GM12878 (cell line): ENCODE measurements at regions not wholly inside any gene's neighbourhood (a gene's known extent, or its start where the extent isn't known, plus 50 kb on each side); places are given as distances from the start of the nearest gene placed in this dataset.

Experiments used
- ATAC-seq: fragments of 200-7000 bp; cut with Tn5 transposase; 3 replicates; pipeline ENCODE4 v1.9.1; 2020; ENCODE audit warnings: mild to moderate bottlenecking, moderate library complexity
- BruUV-seq: library from RNA; stranded (reverse); fragments of 400-500 nt; replicated peaks from 2 replicates; lab custom pipeline; 2021; lab: Mats Ljungman, UMichigan
- CTCF ChIA-PET: fragments of 300-600 bp; sonication (Branson Sonifier 250); formaldehyde crosslinking; extraction: SDS; loops from one replicate; lab custom pipeline; 2021; ENCODE audit warnings: inconsistent platforms; lab: Yijun Ruan, JAX
- POLR2A ChIA-PET: fragments of 350-600 bp; formaldehyde crosslinking; extraction: SDS; loops from one replicate; lab custom pipeline; 2021; ENCODE audit warnings: inconsistent platforms; lab: Charles Lee
- RAD21 ChIA-PET: fragments of 300-600 bp; sonication (Branson Sonifier 250); formaldehyde crosslinking; loops from one replicate; lab custom pipeline; 2023; ENCODE audit warnings: antibody characterized with exemption; ENCODE audit not compliant: unreplicated experiment; lab: Charles Lee
- SMC1A ChIA-PET: fragments of 300-600 bp; sonication (Branson Sonifier 250); formaldehyde crosslinking; loops from one replicate; lab custom pipeline; 2023; ENCODE audit not compliant: unreplicated experiment, uncharacterized antibody; lab: Charles Lee
- DNase-seq: peaks from one replicate; pipeline ENCODE4 v3.0.0-alpha.2; 2011; ENCODE audit warnings: low read depth, low spot score
- FAIRE-seq: peaks from 3 replicates; lab custom pipeline; 2011; peaks lifted over from hg19 to GRCh38; lab: Jason Lieb, UNC
- H2AFZ ChIP-seq: 2 replicates; pipeline ENCODE4 v1.6.0; 2011; ENCODE audit warnings: low read depth, low read length, control low read depth; ENCODE audit not compliant: control insufficient read depth
- H3K27ac ChIP-seq: 2 replicates; pipeline ENCODE4 v1.5.1; 2011; ENCODE audit warnings: control low read depth; ENCODE audit not compliant: control insufficient read depth, insufficient read depth
- H3K27me3 ChIP-seq, 2 experiments: replicated peaks in 1 of 2; 2 replicates each; pipeline versions ENCODE4 v1.6.0 to v1.6.1; 2011; ENCODE audit warnings: low read length in 1 of 2; ENCODE audit not compliant: control insufficient read depth in 2 of 2, insufficient read depth in 2 of 2
- H3K36me3 ChIP-seq, 2 experiments: 2 replicates each; pipeline ENCODE4 v1.5.1; 2011; ENCODE audit warnings: low read length in 1 of 2; ENCODE audit not compliant: control insufficient read depth in 2 of 2, insufficient read depth in 2 of 2
- H3K4me1 ChIP-seq: 2 replicates; pipeline ENCODE4 v1.6.1; 2011; ENCODE audit warnings: mild to moderate bottlenecking, low read length, moderate library complexity, mixed read lengths; ENCODE audit not compliant: control insufficient read depth, insufficient read depth
- H3K4me2 ChIP-seq: 2 replicates; pipeline ENCODE4 v1.6.0; 2011; ENCODE audit warnings: control low read depth; ENCODE audit not compliant: control insufficient read depth, insufficient read depth
- H3K4me3 ChIP-seq: fragments of 200-600 bp; sonication (generic); 2 replicates; pipeline ENCODE4 v1.5.1; 2016
- H3K79me2 ChIP-seq: 2 replicates; pipeline ENCODE4 v1.6.0; 2011; ENCODE audit warnings: low read length; ENCODE audit not compliant: control insufficient read depth, insufficient read depth
- H3K9ac ChIP-seq: 2 replicates; pipeline ENCODE4 v1.8.0; 2011; ENCODE audit warnings: low read length, control low read depth, mixed read lengths; ENCODE audit not compliant: control insufficient read depth, insufficient read depth
- H3K9me3 ChIP-seq: replicated peaks from 3 replicates; pipeline ENCODE4 v1.5.1; 2011; ENCODE audit warnings: mild to moderate bottlenecking, low read length; ENCODE audit not compliant: control insufficient read depth, insufficient read depth
- H4K20me1 ChIP-seq: 2 replicates; pipeline ENCODE4 v1.6.0; 2011; ENCODE audit not compliant: control insufficient read depth, insufficient read depth
- ASH2L ChIP-seq: fragments of 300-600, 200-600 bp; sonication (generic); IDR thresholded peaks from 2 replicates; pipeline ENCODE4 v1.6.1; 2017; ENCODE audit warnings: low read depth, mild to moderate bottlenecking, borderline replicate concordance
- EED ChIP-seq: sonication (generic); IDR thresholded peaks from 2 replicates; pipeline ENCODE4 v1.6.1; 2016; ENCODE audit warnings: antibody characterized with exemption, low read depth
- IRF5 ChIP-seq: fragments of 450-650 bp; IDR thresholded peaks from 2 replicates; pipeline ENCODE4 v1.6.1; 2017; ENCODE audit warnings: borderline replicate concordance
- MAX ChIP-seq: IDR thresholded peaks from 2 replicates; pipeline ENCODE4 v1.6.1; 2012; ENCODE audit warnings: low read depth, low read length, improper control_type of control experiment
- MEF2A ChIP-seq: IDR thresholded peaks from 2 replicates; pipeline ENCODE4 v1.6.1; 2011; ENCODE audit warnings: low read depth, mild to moderate bottlenecking, low read length, moderate library complexity; ENCODE audit not compliant: insufficient read depth
- MXI1 ChIP-seq: fragments of 150-350 bp; IDR thresholded peaks from 2 replicates; pipeline ENCODE4 v1.6.1; 2011; ENCODE audit warnings: low read depth, mild to moderate bottlenecking, inconsistent platforms, low read length, improper control_type of control experiment
- NFYB ChIP-seq: IDR thresholded peaks from 2 replicates; pipeline ENCODE4 v1.6.1; 2011; ENCODE audit warnings: low read depth, mild to moderate bottlenecking, low read length, improper control_type of control experiment, moderate library complexity; ENCODE audit not compliant: insufficient read depth
- PAX5 ChIP-seq: IDR thresholded peaks from 2 replicates; pipeline ENCODE4 v1.6.1; 2011; ENCODE audit warnings: low read depth, low read length, borderline replicate concordance
- POU2F2 ChIP-seq: IDR thresholded peaks from 3 replicates; pipeline ENCODE4 v1.6.1; 2011; ENCODE audit warnings: low read depth, mild to moderate bottlenecking, low read length, borderline replicate concordance
- RB1 ChIP-seq: fragments of 450-650 bp; formaldehyde crosslinking; IDR thresholded peaks from 2 replicates; pipeline ENCODE4 v1.6.1; 2017; ENCODE audit warnings: mild to moderate bottlenecking, borderline replicate concordance
- RFX5 ChIP-seq: IDR thresholded peaks from 2 replicates; pipeline ENCODE4 v1.6.1; 2011; ENCODE audit warnings: low read depth, low read length, improper control_type of control experiment
- SIN3A ChIP-seq: IDR thresholded peaks from 2 replicates; pipeline ENCODE4 v1.6.1; 2012; ENCODE audit warnings: low read depth, low read length, improper control_type of control experiment
- SREBF2 ChIP-seq: IDR thresholded peaks from 2 replicates; pipeline ENCODE4 v1.6.1; 2012; ENCODE audit warnings: mild to moderate bottlenecking, low read length
- WGBS: methylation state at CpG from one replicate; pipeline ENCODE4 v1.1.6; 2016; ENCODE audit warnings: low lambda C conversion rate; ENCODE audit not compliant: insufficient replicate concordance, insufficient coverage; ENCODE audit errors: missing lambda C conversion rate; 5-methylcytosine and 5-hydroxymethylcytosine counted together
- in situ Hi-C: fragments of 300-500 bp; cut with MboI; formaldehyde crosslinking; loops from 9 replicates; pipeline ENCODE4 v1.14.3; 2018; ENCODE audit warnings: mixed read lengths
- intact Hi-C: fragments of 100-400 bp; cut with micrococcal nuclease; formaldehyde crosslinking; loops from one replicate; pipeline ENCODE4 v1.14.2; 2022; ENCODE audit not compliant: unreplicated experiment
- TF ChIP-seq, protein P1 (sequence below): fragments of 450-650 bp; IDR thresholded peaks from 2 replicates; pipeline ENCODE4 v1.6.1; 2017; ENCODE audit warnings: mild to moderate bottlenecking, low read depth, inconsistent platforms; ENCODE audit not compliant: poor library complexity, severe bottlenecking

DNA sequence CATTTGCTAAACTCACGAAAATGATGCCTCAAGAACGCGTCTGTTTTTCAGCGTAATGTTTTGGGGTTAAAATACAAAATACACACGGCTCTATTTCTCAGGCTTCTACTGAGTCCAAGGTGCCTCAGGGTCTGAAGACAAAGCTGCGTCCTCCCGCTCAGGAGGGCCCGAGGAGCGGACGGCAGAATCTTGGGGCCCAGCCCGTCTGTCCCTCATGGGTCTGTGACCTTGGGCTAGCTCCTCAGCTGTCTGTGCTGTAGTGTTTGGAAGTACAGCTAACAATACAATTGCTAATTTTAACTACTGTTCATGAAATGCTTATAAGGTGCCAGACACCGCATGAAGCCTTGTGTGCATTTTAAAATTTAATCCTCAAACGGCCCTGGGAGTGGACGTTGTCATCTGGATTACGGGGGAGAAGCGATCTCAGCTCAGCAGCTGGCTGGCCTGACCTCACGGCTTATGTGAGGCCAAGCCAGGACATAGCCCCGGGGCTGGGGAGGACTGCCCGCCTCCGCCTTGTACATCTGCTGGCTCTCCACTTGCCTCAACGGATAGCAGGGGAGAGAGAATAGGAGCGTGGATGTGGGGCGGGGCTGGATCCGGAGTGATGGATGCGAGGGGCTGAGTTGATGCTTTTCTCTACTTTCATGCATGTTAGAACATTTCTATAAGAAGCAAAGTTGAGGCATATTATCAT lies 357.4 kb downstream of the GLRX3 start (continued):
- TF ChIP-seq EED (no peak), ASH2L (no peak), POU2F2 (no peak), MAX (no peak), RFX5 (no peak), PAX5 (no peak)
- TF ChIP-seq, protein P1, sequence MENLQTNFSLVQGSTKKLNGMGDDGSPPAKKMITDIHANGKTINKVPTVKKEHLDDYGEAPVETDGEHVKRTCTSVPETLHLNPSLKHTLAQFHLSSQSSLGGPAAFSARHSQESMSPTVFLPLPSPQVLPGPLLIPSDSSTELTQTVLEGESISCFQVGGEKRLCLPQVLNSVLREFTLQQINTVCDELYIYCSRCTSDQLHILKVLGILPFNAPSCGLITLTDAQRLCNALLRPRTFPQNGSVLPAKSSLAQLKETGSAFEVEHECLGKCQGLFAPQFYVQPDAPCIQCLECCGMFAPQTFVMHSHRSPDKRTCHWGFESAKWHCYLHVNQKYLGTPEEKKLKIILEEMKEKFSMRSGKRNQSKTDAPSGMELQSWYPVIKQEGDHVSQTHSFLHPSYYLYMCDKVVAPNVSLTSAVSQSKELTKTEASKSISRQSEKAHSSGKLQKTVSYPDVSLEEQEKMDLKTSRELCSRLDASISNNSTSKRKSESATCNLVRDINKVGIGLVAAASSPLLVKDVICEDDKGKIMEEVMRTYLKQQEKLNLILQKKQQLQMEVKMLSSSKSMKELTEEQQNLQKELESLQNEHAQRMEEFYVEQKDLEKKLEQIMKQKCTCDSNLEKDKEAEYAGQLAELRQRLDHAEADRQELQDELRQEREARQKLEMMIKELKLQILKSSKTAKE, result no peak

DNA sequence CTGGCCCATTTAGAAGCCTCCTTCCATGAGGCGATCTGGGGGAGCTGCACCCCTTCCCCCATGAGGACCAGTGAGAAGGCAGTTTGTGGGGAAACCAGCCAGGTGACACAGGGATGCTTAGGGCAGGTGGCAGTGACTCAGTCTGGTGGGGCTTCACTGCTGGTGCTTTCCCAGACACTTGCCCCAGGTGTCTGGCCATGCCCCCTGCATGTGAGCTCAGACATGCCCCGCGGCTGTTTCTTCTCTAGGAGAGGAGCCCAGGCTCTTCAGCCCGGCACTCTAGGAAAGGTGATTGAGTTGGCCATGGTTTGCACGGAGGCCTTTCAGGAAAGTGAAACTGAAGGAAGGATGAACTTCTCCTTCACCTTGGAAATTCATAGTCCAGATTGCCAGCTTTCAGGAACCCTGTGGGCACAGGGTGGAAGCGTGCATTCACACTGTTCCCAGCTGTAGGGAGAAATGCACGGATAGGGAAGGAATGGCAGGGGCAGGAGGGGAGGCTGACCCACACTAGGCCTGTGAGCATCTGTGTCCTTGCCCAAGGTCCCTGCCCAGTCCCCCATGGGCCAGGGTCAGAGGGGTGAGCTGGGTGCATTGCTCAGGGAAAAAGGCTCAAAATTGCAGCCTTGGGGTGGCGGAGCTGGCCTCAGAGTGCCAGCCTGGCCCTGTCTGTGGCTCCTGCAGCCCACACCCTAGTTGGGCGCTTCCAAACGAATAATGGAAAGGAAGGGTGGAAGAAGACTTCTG lies 359.1 kb downstream of the GLRX3 start:
- CTCF ChIA-PET, result no interaction called here
- no peaks in the 10 kb centered on the region for H3K36me3 ChIP-seq
- ATAC-seq (no peak), DNase-seq (no peak), FAIRE-seq (no peak)
- H4K20me1 ChIP-seq, result no peaks in the 10 kb centered on the region
- no peak overlapping the region for H3K27ac ChIP-seq
- intact Hi-C loops, result no loop called here
- WGBS, result 19% methylated on average over 10 of the region's 10 CpGs
- in situ Hi-C loops, result no loop called here
- H3K4me1 ChIP-seq, result no peaks in the 10 kb centered on the region
- H3K4me3 ChIP-seq, result no peak overlapping the region
- H3K4me2 ChIP-seq, result no peak overlapping the region
- RAD21 ChIA-PET, result no interaction called here
- H3K9me3 ChIP-seq, result no peaks in the 10 kb centered on the region; the same call in 2 of the 3 replicates
- POLR2A ChIA-PET, result no interaction called here
- no peak overlapping the region for H2AFZ ChIP-seq
- no TSS peak for BruUV-seq
- no peaks in the 10 kb centered on the region for H3K27me3 ChIP-seq
- no peaks in the 10 kb centered on the region for H3K79me2 ChIP-seq
- SMC1A ChIA-PET, result no interaction called here
- no peak overlapping the region for H3K9ac ChIP-seq
- TF ChIP-seq MEF2A, result no peak
- TF ChIP-seq RB1, result no peak
- no peak for TF ChIP-seq NFYB
- TF ChIP-seq IRF5, result no peak
- TF ChIP-seq SREBF2, result no peak
- TF ChIP-seq EED, result no peak
- no peak for TF ChIP-seq SIN3A
- TF ChIP-seq MXI1, result no peak
